HG03097 (cell line): ENCODE measurements at regions not wholly inside any gene's neighbourhood (a gene's known extent, or its start where the extent isn't known, plus 50 kb on each side); places are given as distances from the start of the nearest gene placed in this dataset.

Experiments
- ATAC-seq: cut with Tn5 transposase; IDR thresholded peaks from one replicate; pipeline ENCODE4 v1.9.1; 2021; ENCODE audit not compliant: unreplicated experiment, low FRiP score

DNA sequence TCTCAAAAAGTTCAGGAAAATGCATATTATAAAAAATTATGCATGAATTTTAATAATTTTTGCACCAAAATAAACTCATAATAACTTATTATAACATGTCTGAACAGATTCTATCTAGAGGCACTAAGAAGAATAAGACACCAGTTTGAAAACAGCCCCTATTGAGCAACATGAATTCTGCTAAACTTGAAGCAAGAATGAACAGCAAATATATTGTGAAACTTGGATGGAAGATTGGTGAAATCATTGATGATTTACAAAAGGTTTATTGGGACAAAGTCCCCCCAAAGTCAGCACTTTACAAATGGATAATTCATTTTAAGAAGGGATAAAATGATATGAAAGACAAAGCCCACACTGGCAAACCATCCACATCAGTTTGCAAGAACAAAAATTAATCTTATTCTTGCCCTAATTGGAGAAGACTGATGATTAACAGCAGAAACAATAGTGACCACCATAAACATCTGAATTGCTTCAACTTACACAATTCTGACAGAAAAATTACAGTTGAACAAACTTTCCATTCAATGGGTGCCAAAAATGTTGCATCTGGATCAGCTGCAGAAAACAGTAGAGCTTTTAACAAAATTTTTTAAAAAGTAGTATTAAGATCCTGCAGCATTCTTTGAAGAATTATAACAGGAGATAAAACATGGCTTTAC, 257.5 kb upstream of the FAT3 start:
- ATAC-seq: no peak

DNA sequence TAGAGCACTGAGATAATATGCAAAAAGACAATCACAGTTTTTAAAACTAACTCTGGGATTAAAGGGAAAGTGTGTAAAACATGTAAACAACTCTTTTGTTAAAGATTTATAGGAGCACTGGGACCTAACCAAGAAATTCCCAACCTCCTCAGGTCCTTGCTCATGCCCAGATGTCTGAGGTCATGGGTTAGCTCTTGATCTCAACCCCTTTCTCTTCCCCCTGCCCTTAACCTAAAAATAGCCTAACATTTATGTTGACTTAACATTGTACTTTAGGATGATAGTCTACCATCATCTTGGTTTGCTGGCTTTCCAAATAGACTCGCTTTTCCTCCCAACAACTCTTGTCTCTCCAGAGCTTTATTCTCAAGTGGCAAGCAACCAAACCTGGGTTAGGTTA, 258.2 kb upstream of the FAT3 start:
- ATAC-seq: no peak

DNA sequence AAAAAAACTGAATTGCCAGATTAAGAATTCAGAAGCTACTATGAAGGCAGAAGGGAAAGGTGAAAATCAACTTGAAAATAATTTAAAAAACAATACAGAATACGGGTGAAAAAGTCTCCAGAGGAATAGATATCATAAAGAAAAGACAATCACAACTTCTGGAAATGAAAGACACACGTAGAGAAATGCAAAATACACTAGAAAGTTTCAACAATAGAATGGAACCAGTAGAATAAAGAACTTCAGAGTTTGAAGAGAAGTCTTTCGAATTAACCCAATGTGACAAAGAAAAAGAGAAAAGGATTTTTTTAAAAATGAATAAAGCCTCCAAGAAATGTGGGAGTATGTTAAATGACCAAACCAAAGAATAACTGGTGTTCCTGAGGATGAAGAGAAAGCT, 263.8 kb upstream of the FAT3 start:
- ATAC-seq: no peak

DNA sequence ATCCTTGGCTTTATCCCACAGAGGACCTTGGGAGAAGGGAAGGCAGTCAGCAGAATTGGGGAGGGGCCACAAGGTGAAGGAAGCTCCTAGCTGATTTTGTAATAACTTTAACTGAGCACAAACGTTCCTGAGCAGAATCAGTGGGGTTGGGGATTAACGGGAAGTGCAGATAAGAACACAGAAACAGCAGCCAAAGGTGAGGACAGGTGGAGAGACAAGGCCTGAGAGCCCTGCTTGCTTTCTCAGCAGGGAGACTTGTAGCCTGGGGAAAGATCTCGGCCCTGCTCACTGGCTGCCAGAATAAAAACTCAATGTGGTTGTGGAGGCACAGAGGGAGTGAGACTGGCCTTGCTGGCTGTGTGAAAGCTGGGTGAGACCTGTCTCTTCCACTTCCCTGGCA, 265.2 kb upstream of the FAT3 start:
- no peak for ATAC-seq

DNA sequence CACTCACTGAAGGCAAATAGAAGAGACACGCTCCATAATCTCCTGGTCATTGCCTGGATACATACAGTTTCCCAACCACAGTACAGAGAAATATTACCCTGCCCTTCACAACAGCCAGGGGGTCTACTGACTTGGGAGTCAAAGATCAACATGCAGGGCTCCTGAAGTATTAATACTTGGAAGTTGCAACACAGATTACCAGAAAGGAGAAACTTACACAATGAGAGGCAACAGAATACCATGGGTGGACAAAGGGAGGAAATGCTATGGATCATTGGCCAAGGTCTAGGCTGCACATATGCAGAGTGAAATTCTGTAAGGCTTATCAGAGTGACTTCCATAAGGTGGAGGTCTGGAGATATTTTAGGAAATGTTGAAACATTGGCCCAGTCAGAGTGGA, 267.9 kb upstream of the FAT3 start:
- no peak for ATAC-seq

DNA sequence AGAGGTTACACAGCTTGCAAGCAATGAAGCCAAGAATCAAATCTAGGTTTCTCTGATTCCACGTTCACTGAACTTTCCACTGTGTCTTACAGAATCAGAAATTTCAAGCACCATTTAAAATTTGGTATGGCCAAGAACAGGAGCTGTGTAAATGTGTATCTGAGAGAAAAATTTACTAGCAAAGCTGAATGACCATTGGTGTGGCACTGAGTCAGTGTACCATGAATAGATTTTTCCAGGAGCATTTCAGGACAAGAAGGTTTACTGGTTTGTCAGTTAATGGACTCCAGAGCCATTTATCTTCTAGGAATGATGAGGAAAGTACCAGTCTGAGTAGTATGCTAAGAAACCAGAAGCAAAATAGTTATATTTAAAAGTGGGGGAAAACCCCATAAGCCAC, 269.4 kb upstream of the FAT3 start:
- ATAC-seq: no peak

DNA sequence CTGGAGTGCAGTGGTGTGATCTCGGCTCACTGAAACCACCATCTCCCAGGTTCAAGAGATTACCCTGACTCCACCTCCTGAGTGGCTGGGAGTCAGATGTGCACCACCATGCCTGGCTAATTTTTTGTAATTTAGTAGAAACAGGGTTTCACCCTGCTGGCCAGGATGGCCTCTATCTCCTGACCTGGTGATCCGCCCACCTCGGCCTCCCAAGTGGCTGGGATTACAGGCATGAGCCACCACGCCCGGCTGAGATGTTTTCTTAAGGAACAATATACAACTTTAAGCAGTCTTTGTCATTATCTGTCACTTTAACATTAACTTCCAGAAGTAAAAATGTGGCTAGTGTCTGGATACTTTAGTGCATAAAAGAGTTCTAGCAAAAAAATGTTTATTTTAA, 272.6 kb upstream of the FAT3 start:
- no peak for ATAC-seq

DNA sequence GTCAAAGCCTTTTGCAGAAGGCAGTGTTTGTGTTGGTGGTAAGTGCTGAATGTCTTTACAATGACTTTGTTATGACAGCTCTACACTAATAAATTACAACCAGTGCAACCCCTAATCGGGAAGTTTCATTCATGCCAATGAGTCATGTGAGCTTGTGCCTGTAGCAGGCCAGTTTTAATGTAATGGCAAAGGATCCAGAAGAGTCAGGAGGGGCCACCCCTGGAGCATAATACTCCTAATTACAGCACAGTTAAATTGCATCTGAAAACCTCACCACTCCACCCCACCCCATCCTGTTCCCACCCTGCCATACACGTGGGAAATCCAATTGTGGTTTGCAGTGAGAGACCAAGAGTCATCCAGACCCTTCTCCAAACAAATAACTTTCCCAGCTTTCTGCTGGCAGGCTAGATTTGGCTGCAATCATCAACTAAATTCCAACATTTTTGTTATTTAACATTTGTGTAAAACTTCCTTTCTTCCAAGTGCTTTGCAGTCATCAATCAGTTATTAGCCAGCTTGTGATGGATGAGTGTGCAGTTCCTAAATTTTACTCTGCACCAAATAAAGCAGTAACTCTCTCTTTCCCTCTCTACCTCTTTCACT, 277.3 kb upstream of the FAT3 start:
- no peak for ATAC-seq

DNA sequence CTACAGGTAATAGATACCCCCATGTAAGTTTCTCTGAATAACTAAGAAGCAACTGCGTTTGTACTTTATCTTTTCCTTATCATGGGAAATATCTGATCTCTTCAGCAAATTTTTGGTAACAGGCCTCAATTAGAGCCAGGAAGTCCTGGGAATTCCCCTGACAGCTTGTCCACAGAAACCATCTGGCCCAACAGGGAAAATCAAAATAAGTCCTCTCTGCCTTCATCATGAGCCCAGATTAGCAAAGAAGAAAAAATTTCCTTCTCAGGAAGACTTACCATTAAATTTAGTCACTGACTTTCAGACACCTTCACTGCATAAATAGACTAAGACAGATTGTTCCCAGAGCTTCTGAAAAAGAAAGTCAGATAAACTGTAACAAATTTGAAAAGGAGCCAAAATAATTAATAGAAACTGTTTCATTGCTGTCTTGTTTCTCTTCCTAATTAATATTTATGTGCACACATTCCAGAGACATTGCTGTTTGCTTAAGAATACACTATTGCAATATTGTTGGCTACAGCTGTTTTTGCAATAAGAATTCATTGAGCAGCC, 278.1 kb upstream of the FAT3 start:
- no peak for ATAC-seq

DNA sequence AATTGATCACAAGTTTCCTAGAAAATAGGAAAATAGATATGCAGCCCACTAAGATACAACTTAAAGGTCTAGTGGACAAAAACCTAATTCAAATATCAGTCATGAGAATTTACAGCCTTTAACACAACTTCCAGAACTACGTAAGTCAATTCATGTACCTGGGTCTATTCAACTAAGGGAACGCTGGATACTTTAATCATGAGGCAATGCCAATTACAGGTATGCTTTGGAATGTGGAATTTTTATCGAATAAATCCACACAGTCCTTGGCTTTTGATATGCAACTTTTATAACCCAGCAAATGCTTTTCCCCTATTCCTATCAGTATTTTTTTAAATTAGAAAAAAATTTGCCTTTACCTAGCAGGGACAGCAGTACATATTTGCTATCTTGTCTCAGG, 289.5 kb upstream of the FAT3 start:
- ATAC-seq: no peak

DNA sequence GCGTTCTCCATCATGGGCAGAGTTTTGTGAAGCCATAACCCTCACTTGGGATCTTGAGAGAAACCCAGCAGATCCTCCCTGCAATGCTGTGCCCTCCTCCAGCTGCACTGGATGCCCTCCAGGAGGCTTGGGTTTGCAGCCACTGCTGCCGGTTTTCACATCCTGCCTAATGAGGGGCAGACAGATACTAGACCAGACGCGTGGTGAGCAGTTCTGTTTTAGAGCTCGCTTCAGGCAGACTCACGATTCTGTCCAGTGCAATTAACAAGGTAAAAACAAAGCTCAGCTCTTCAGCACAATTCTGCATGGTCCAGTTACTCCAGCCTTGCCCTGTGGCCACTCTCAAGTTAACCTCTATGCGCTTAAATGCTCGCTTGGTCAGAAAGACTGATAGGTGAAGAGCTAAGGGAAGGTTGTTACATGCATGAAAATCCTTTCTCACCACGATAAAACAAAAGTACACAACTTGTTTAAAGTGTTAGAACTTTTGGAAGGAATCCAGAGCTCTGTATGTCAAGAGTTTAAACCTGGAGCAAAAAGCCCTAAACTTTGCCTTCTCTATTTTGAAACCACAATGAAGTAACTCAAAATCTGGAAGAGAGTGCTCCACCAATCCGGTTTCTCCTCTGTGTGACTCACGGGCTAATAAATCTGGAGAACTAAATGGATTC, 292.3 kb upstream of the FAT3 start:
- no peak for ATAC-seq

DNA sequence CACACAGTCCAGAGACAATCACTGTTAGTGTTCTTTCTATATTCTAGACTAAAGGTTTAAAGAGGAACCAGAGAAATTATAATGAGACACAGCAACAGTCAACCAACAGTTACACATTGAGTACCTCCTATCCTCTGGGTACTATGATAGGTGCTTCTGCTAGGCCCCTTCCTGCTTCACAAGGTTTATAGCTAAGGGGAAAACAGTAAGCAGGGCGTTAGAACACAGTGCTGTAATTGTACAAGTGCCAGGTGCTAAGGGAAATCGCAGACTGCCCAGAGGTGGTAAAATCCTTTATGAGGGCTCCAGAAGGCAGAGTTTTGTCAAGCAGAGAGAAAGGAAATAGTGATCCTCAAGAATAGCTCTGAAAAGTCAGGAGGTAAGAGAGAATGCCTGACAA, 297.2 kb upstream of the FAT3 start:
- no peak for ATAC-seq

DNA sequence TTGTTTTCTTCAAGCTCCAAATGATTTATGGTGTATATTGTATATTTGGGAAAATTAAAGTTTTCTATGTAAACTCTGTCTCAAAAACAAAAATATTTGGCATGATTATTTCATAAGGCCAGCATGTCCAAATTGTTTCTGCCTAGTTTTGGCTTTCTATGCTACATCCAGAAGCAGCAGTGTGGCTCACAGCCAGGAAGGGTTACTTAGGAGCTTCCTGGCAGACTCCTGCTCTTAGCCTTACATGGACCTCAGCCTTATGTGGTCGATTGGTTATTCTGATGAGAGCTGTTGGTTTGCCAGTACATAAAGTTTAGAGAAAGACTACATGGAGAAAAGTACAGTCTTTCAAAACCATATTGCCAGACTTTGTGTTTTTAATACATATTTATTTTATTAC, 297.7 kb upstream of the FAT3 start:
- no peak for ATAC-seq

DNA sequence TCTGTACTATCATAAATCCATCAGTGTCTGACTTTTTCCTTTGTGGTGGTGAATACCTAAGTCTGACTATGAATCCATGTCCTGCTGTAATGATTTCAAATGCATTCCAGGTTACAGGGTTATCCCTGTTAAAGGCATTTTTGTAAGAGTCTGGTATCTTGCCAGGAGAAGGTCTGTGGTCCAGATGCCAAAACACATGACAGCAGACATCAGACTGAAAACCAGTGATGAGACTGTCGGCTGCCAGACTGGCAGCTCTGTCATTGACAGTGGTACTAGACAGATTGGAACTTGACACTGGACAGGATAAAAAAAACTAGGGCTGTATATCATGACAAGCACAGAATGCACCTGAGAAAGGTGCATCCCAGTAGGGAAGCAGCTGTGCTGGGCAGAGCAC, 301.8 kb upstream of the FAT3 start:
- no peak for ATAC-seq

DNA sequence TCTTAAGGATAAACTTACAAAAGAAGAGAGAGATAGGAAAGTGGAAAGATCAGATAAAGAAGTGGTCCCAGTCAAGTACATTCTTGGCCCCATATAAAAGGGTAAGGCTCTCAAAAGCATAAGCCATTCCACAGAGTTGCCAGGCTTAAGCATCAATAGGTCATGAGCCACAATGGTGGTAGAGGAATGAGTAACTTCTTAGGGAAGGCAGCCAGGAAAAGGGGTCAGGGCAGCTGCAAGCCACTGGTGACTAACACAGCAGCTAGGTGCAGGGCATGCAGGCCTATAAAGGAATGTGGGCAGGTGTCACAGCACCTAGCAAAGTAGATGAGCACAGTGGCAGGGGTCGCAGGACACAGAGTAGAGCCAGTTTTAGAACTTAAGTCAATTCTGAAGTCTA, 302.6 kb upstream of the FAT3 start:
- ATAC-seq: no peak

DNA sequence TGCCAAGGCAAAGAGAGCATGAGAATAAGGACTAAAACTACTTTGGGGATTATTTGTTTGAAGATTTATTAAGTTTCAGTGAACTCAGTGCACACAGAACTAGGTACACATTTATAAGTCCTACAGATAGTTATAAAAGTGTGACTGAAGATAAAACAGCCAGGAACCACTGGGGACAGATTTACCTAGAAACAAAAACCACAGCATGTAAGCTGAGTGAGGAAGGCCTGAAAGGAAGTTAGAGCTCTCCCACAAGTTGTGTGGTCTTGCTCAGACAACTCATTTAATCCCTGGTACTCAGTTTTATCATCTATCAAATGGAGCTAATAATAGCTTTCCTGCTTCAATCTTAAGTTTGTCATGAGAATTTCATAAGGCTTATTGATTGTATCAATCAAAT, 311.2 kb upstream of the FAT3 start:
- ATAC-seq: no peak

DNA sequence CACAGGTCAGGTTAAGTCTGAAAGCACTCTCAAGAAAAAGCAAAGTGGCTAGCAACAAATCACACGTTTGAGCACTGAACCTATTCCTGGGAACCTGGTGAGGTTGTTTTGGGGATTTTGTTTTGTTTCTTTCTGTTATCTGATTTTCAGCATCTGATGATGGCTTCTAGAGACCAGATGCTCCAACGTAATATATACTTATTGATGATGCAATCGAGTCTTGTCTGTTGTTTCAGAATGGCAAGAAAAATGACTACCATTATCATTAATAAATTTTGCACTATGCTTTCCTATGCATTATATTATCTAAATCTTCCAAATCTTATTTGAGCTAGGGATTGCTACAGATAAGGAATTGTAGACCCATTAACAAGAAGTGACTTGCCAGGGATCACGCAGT, 312.3 kb upstream of the FAT3 start:
- no peak for ATAC-seq

DNA sequence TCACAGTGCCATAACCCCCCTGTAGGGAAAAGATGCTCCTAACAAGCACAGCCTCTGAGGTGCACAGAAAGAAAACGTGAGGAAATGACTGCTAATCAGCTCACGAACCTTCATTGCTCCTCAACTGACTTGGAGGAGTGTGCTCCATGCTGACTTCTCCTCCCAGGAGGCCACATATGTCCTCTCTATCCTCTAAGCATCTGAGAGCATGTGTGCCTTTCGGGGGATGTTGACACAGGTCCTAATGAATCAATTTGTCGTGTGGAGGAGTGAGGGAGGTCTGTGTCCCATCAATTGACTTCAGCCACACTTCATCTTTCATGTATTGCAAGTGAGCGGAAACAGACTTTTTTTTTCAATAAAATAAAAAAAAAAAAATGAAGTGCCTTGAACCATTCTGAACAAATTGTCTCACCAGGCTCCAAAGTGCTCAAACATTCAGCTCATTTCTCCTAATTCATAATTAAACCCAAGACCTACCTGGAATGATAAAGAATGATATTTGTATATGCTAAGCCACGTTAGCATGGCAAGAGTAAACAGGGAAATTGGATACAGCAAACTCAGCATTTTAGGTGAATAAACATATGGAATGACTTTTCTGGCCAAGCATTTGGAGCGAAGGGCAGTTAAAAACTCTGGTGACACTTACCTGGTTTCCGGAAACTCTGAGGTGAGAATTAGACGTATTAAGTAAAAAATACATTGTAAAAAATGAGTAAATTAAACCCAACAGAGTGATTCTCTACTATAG, 317.6 kb upstream of the FAT3 start:
- ATAC-seq: no peak

DNA sequence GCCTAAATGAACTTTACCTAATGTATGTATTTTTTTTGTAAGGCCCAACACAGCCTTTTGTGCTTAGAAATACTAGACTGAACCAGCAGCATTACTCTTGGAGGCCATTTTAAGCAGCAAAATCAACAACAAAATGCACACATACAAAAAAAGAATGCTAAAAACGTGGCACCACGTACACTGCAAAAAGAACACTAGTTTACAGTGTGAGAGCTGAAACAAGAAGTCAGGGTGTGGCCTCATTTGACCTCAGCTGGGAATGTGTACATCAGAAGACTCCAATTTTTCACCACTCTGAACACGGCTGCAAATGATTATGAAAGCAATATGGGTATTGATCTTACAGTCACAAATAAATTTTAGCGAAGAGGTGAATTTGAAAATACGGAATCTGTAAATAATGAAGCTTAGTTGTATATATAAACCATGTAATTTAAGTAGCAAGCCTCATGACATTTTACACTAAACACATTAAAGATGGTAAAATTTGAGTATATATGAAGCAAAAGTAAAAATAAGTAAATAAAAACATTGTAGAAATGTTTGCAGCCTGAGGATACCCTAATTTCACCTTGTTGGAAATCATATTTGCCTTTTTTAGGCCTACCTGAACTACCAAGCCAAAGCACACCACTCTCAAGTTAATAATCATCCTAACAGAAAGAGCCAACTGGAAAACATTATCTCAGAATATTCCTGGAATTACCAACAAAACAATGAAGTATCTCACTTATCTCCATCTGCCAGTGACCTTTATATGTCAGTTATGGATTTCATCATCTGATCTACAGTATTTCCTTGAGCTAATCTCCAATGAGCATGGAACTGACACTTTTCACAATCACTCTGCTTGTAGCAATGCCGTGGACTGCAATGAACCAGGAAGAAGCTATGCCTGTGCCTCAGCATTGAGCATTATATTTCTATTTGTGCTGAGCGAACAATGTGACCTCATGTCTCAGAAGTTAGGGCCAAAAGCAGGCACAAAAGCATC, 319.5 kb upstream of the FAT3 start:
- no peak for ATAC-seq

DNA sequence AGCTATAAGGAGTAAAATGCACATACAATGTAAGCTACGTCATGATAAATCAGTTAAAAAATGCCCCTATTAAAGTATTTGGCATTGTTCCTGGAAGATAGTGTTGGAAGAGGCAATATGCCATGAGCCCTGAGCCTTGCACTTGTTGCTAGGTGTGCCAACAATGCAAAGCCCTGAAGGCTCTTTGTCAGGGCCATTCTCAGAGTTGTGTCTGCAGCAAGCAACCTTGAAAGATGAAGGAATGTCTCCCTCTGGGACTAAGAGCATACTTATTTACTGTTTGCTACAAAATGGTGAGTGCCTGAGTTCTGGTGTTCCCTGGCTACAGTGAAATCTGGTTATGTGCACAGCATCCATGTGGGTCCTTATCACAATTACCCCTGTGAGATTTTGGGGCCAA, 322.3 kb upstream of the FAT3 start:
- no peak for ATAC-seq
